OCI-LY7 (cell line): ENCODE measurements at regions not wholly inside any gene's neighbourhood (a gene's known extent, or its start where the extent isn't known, plus 50 kb on each side); places are given as distances from the start of the nearest gene placed in this dataset.

Source experiments
- CTCF ChIP-seq: fragments of 200-600 bp; sonication (generic); conservative IDR thresholded peaks from 2 replicates; pipeline ENCODE4 v1.5.1; 2014; ENCODE audit warnings: mild to moderate bottlenecking, antibody characterized with exemption, low read length, moderate library complexity, mixed read lengths
- EZH2phosphoT487 ChIP-seq: fragments of 200-600 bp; sonication (generic); IDR thresholded peaks from 2 replicates; pipeline ENCODE4 v1.6.1; 2018; ENCODE audit warnings: low read depth, borderline replicate concordance, mild to moderate bottlenecking, mixed run types, antibody characterized with exemption, low read length, moderate library complexity, mixed read lengths

- no peak for TF ChIP-seq CTCF
- no peak for TF ChIP-seq EZH2phosphoT487
These were observed 500.4 kb upstream of the PAPPA start for GRCh38 chr9:115653171-115653606.
